SU-DHL-6 (cell line): ENCODE measurements at regions not wholly inside any gene's neighbourhood (a gene's known extent, or its start where the extent isn't known, plus 50 kb on each side); places are given as distances from the start of the nearest gene placed in this dataset.

ENCODE experiments used
- H2AFZ ChIP-seq: fragments of 200-600 bp; sonication (generic); 2 replicates; pipeline ENCODE4 v1.6.1; 2014; ENCODE audit warnings: low read depth, mild to moderate bottlenecking, moderate library complexity, mixed read lengths, antibody characterized with exemption, low read length; ENCODE audit not compliant: severe bottlenecking
- H3F3A ChIP-seq: fragments of 200-600 bp; shearing (Covaris generic); 2 replicates; pipeline ENCODE4 v1.6.0; 2016; ENCODE audit warnings: antibody characterized with exemption, mild to moderate bottlenecking; ENCODE audit not compliant: insufficient read depth
- H3K27ac ChIP-seq: fragments of 200-600 bp; sonication (generic); 2 replicates; pipeline ENCODE4 v1.5.1; 2016; ENCODE audit warnings: low read depth, mild to moderate bottlenecking, low read length, moderate library complexity, mixed read lengths
- H3K27me3 ChIP-seq: fragments of 200-600 bp; sonication (generic), shearing (Covaris generic); 2 replicates; pipeline ENCODE4 v1.6.0; 2014; ENCODE audit warnings: mild to moderate bottlenecking, low read length
- H3K36me3 ChIP-seq: fragments of 200-600 bp; sonication (generic); 2 replicates; pipeline ENCODE4 v1.6.1; 2014; ENCODE audit warnings: mild to moderate bottlenecking, low read length, mixed read lengths
- H3K4me2 ChIP-seq: fragments of 300-600, 200-600 bp; shearing (Covaris generic), sonication (generic); 2 replicates; pipeline ENCODE4 v1.6.0; 2014; ENCODE audit warnings: low read length, low read depth, mild to moderate bottlenecking; ENCODE audit not compliant: poor library complexity, severe bottlenecking
- H3K4me3 ChIP-seq: fragments of 200-600 bp; sonication (generic); 2 replicates; pipeline ENCODE4 v1.5.1; 2014; ENCODE audit warnings: antibody characterized with exemption, low read length, mild to moderate bottlenecking, mixed read lengths; ENCODE audit not compliant: insufficient read depth, poor library complexity, severe bottlenecking
- H3K79me2 ChIP-seq: fragments of 200-600 bp; sonication (generic); 2 replicates; pipeline ENCODE4 v1.6.1; 2014; ENCODE audit warnings: mild to moderate bottlenecking, low read length, moderate library complexity; ENCODE audit not compliant: insufficient read depth
- H3K9ac ChIP-seq: fragments of 200-600 bp; sonication (generic); 2 replicates; pipeline ENCODE4 v1.7.0; 2014; ENCODE audit warnings: mild to moderate bottlenecking, low read length
- H3K9me2 ChIP-seq: fragments of 200-600 bp; sonication (generic); replicated peaks from 2 replicates; pipeline ENCODE4 v1.6.1; 2014; ENCODE audit warnings: low read length; ENCODE audit not compliant: insufficient read depth
- H3K9me3 ChIP-seq: fragments of 200-600 bp; sonication (generic); 2 replicates; pipeline ENCODE4 v1.6.1; 2014; ENCODE audit warnings: low read length, mixed read lengths; ENCODE audit not compliant: insufficient read depth
- H4K20me1 ChIP-seq: fragments of 200-600 bp; sonication (generic); 2 replicates; pipeline ENCODE4 v1.6.1; 2014; ENCODE audit warnings: low read depth, mild to moderate bottlenecking, antibody characterized with exemption, low read length, moderate library complexity, mixed read lengths
- CTCF ChIP-seq: fragments of 200-600 bp; sonication (generic); IDR thresholded peaks from one replicate; pipeline ENCODE4 v1.5.1; 2017; ENCODE audit warnings: antibody characterized with exemption, mild to moderate bottlenecking, low read length, moderate library complexity; ENCODE audit not compliant: insufficient read depth, poor library complexity, severe bottlenecking
- EZH2phosphoT487 ChIP-seq: fragments of 200-600 bp; sonication (generic), shearing (Covaris generic); conservative IDR thresholded peaks from 2 replicates; pipeline ENCODE4 v1.6.1; 2018; ENCODE audit warnings: mild to moderate bottlenecking, antibody characterized with exemption, low read length, moderate library complexity, mixed read lengths

- H3K4me3 ChIP-seq: no peak overlapping the region
- H3K36me3 ChIP-seq: no peaks in the 10 kb centered on the region
- H3K27me3 ChIP-seq: no peaks in the 10 kb centered on the region
- H3K9me3 ChIP-seq: no peaks in the 10 kb centered on the region
- no peaks in the 10 kb centered on the region for H3F3A ChIP-seq
- no peak overlapping the region for H3K4me2 ChIP-seq
- H3K79me2 ChIP-seq: no peaks in the 10 kb centered on the region
- H2AFZ ChIP-seq: no peak overlapping the region
- H4K20me1 ChIP-seq: no peaks in the 10 kb centered on the region
- H3K27ac ChIP-seq: no peak overlapping the region
- no peak for TF ChIP-seq EZH2phosphoT487
- no peak for TF ChIP-seq CTCF
- H3K9ac ChIP-seq: no peak overlapping the region
- no peaks in the 10 kb centered on the region for H3K9me2 ChIP-seq
Measured at GRCh38 chr16:49967012-49967559, 57.9 kb upstream of the CNEP1R1 start.

GRCh38 chr16:49969091-49970030, 55.7 kb upstream of the CNEP1R1 start:
- no peaks in the 10 kb centered on the region for H3F3A ChIP-seq
- H3K36me3 ChIP-seq: no peaks in the 10 kb centered on the region
- TF ChIP-seq CTCF (no peak), EZH2phosphoT487 (no peak)
- H3K4me2 ChIP-seq: no peak overlapping the region
- no peak overlapping the region for H2AFZ ChIP-seq
- H3K9ac ChIP-seq: no peak overlapping the region
- no peak overlapping the region for H3K27ac ChIP-seq
- H4K20me1 ChIP-seq: no peaks in the 10 kb centered on the region
- H3K9me2 ChIP-seq: no peaks in the 10 kb centered on the region
- H3K79me2 ChIP-seq: no peaks in the 10 kb centered on the region
- no peak overlapping the region for H3K4me3 ChIP-seq
- no peaks in the 10 kb centered on the region for H3K27me3 ChIP-seq
- no peaks in the 10 kb centered on the region for H3K9me3 ChIP-seq

- Histone ChIP-seq H3F3A (no peaks in the 10 kb centered on the region), H4K20me1 (no peaks in the 10 kb centered on the region), H3K4me3 (no peak overlapping the region), H3K9me2 (no peaks in the 10 kb centered on the region), H3K4me2 (no peak overlapping the region), H3K9ac (no peak overlapping the region), H3K9me3 (no peaks in the 10 kb centered on the region), H3K27me3 (no peaks in the 10 kb centered on the region), H2AFZ (no peak overlapping the region), H3K27ac (no peak overlapping the region), H3K79me2 (no peaks in the 10 kb centered on the region), H3K36me3 (no peaks in the 10 kb centered on the region)
- TF ChIP-seq EZH2phosphoT487: no peak
- TF ChIP-seq CTCF: no peak
Measured at GRCh38 chr16:49970797-49971431, 54.1 kb upstream of the CNEP1R1 start.
